ENCODE measurements at regions not wholly inside any gene's neighbourhood (a gene's known extent, or its start where the extent isn't known, plus 50 kb on each side); places are given as distances from the start of the nearest gene placed in this dataset.
"Not testable (repeated sequence)": the region's sequence is repeated elsewhere in the genome, so short reads cannot be mapped to it uniquely, and the experiment has no call there.

GRCh38 chr2:87633287-87633963 is 114.5 kb upstream of the PLGLB2 start:
- peak; percentile 55 for DNase-seq

GRCh38 chr2:87634106-87634505 is 113.8 kb upstream of the PLGLB2 start:
- peak; percentile 61 for DNase-seq

GRCh38 chr2:87634971-87635650 is 112.8 kb upstream of the PLGLB2 start:
- DNase-seq = peak; percentile 61

GRCh38 chr2:87636246-87636645 is 111.6 kb upstream of the PLGLB2 start:
- not testable (repeated sequence) for DNase-seq

GRCh38 chr2:87636735-87637134 is 111.2 kb upstream of the PLGLB2 start:
- not testable (repeated sequence) for DNase-seq

- not testable (repeated sequence) for DNase-seq
Observed at GRCh38 chr2:87637249-87637990, 110.5 kb upstream of the PLGLB2 start.

GRCh38 chr2:87638114-87638807 is 109.6 kb upstream of the PLGLB2 start:
- not testable (repeated sequence) for DNase-seq

- not testable (repeated sequence) for DNase-seq
Observed at GRCh38 chr2:87638872-87639271, 109.0 kb upstream of the PLGLB2 start.

- not testable (repeated sequence) for DNase-seq
Observed at GRCh38 chr2:87639801-87640440, 108.0 kb upstream of the PLGLB2 start.

- DNase-seq = not testable (repeated sequence)
Observed at GRCh38 chr2:87640961-87641563, 106.8 kb upstream of the PLGLB2 start.

GRCh38 chr2:87643165-87643564 is 104.7 kb upstream of the PLGLB2 start:
- DNase-seq = not testable (repeated sequence)

GRCh38 chr2:87647737-87648498 is 100.0 kb upstream of the PLGLB2 start:
- not testable (repeated sequence) for DNase-seq

GRCh38 chr2:87648815-87649214 is 99.1 kb upstream of the PLGLB2 start:
- not testable (repeated sequence) for DNase-seq

- not testable (repeated sequence) for DNase-seq
Observed at GRCh38 chr2:87649871-87650270, 98.0 kb upstream of the PLGLB2 start.

GRCh38 chr2:87650837-87651236 is 97.0 kb upstream of the PLGLB2 start:
- not testable (repeated sequence) for DNase-seq

GRCh38 chr2:87651589-87651988 is 96.3 kb upstream of the PLGLB2 start:
- not testable (repeated sequence) for DNase-seq

- DNase-seq = not testable (repeated sequence)
Observed at GRCh38 chr2:87653373-87653772, 94.5 kb upstream of the PLGLB2 start.

- DNase-seq = not testable (repeated sequence)
Observed at GRCh38 chr2:87654136-87654814, 93.6 kb upstream of the PLGLB2 start.

GRCh38 chr2:87657915-87658314 is 90.0 kb upstream of the PLGLB2 start:
- not testable (repeated sequence) for DNase-seq

GRCh38 chr2:87658357-87658756 is 89.5 kb upstream of the PLGLB2 start:
- DNase-seq = not testable (repeated sequence)

GRCh38 chr2:87658976-87659375 is 88.9 kb upstream of the PLGLB2 start:
- not testable (repeated sequence) for DNase-seq

Data from activated CD8-positive, alpha-beta memory T cell treated with anti-CD3 and anti-CD28 coated beads, Interleukin-2, amount 50 U/mL, for 48 hours (primary cell).